GM19372 (cell line): ENCODE measurements at regions not wholly inside any gene's neighbourhood (a gene's known extent, or its start where the extent isn't known, plus 50 kb on each side); places are given as distances from the start of the nearest gene placed in this dataset.

Source experiments
- ATAC-seq: cut with Tn5 transposase; IDR thresholded peaks from one replicate; pipeline ENCODE4 v1.9.1; 2021; ENCODE audit warnings: mild to moderate bottlenecking, low read depth, moderate library complexity; ENCODE audit not compliant: unreplicated experiment

DNA sequence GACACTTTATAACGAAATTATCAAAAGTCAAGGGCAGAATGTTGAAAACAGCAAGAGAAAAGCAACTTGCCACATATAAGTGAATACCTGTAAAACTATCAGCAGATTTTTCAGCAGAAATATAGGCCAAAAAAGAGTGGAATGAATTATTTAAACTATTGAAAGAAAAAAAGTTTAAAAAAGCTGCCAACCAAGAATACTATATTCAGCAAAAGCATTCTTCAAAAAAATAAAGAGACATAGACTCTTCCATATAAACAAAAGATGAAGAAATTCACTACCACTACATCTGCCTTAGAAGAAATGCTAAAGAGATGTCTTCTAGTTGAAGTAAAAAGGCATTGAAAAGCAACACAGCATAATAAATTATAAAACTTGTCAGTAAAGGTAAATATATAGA lies 80.6 kb upstream of the CPNE8 start:
- no peak for ATAC-seq

DNA sequence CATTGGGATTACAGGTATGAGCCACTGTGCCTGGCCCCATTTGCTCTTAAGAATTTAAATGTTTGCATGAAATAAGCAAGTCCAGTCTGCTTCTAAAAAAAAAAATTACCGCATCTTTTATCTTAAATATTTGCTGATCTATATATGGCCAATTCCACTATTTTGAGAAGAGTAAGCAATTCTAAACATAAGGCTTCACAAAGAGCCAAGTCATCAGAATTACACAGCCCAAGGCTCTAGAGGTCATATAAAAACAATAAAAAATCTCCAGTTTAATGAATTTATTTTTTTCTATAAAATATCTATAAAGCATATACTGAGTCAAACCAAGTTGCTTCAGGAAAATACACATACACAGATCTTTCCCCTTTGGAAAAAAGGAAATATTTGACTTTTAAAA lies 79.0 kb upstream of the CPNE8 start:
- no peak for ATAC-seq

- no peak for ATAC-seq
Observed at GRCh38 chr12:38983117-38983571, 77.8 kb upstream of the CPNE8 start.

- no peak for ATAC-seq
Observed at GRCh38 chr12:38977132-38977531, 71.7 kb upstream of the CPNE8 start.

- no peak for ATAC-seq
Observed at GRCh38 chr12:38969706-38970105, 64.3 kb upstream of the CPNE8 start.

DNA sequence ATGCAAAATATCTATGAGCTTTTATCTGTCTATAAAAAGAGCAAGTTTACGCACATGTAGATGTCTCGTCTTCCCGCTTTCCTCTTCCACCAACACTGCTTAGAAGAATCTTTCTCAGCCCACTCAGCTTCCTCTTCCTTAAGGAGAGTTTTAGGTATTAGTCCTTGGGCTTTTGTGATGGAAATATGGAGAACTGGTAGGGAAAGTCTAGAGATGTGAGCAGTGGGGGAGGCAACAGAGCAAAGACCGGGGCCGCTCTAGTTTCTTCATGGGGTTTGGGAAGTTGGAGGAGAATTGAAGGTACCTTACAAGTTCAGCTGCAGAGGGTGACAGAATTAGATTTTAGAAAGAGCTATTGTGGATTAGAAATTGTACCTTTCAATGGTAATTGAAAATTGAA lies 56.3 kb upstream of the CPNE8 start:
- ATAC-seq = no peak

GRCh38 chr12:38961012-38961411 lies 55.6 kb upstream of the CPNE8 start:
- no peak for ATAC-seq

DNA sequence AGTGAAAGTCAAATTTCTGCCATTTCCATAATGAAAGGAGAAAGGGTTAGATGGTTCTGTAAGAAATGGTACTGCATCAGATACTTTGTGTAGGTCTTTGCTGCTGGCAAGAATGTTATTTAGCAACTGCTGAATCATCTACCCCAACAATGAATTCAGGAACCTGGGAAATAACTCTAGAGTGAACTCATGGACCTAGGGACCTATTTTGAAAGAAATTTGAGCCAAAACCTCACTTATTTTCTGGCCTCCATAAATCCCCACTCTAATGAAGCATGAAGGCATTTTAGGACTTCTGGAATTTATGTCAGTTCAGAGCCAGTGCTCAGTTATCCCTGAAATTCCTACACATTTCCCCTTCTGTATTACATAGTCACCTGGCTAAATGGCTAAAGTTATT lies 50.9 kb upstream of the CPNE8 start:
- no peak for ATAC-seq
